ENCODE measurements at regions not wholly inside any gene's neighbourhood (a gene's known extent, or its start where the extent isn't known, plus 50 kb on each side); places are given as distances from the start of the nearest gene placed in this dataset.

DNA sequence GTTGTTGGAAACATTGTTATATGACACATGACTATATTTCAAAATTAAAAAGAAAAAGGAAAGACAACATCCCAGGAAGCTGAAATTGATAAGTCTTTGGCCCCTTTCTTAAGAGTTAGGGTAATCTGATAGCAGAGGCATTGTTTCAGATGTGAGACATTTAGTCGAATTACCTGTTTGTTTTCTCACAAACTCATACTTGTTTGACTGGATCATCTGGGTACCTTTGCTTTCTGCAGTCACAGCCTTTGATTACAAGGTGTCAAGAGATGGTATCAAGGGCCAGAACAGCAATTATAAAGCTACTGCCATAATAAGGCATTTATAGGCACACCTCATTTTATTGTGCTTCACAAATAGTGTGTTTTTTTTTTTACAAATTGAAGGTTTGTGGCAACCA is 136.3 kb downstream of the DUSP10 start:
- TF ChIP-seq, protein P1, sequence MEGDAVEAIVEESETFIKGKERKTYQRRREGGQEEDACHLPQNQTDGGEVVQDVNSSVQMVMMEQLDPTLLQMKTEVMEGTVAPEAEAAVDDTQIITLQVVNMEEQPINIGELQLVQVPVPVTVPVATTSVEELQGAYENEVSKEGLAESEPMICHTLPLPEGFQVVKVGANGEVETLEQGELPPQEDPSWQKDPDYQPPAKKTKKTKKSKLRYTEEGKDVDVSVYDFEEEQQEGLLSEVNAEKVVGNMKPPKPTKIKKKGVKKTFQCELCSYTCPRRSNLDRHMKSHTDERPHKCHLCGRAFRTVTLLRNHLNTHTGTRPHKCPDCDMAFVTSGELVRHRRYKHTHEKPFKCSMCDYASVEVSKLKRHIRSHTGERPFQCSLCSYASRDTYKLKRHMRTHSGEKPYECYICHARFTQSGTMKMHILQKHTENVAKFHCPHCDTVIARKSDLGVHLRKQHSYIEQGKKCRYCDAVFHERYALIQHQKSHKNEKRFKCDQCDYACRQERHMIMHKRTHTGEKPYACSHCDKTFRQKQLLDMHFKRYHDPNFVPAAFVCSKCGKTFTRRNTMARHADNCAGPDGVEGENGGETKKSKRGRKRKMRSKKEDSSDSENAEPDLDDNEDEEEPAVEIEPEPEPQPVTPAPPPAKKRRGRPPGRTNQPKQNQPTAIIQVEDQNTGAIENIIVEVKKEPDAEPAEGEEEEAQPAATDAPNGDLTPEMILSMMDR (IDR thresholded peaks at IDR 0.05): no peak
- TF ChIP-seq POLR2A (IDR thresholded peaks at IDR 0.05): no peak
- TF ChIP-seq EP300 (IDR thresholded peaks at IDR 0.05): no peak
- TF ChIP-seq POLR2AphosphoS5 (IDR thresholded peaks at IDR 0.05): no peak

Measured in upper lobe of left lung (tissue), 4 donors.